ENCODE measurements at regions not wholly inside any gene's neighbourhood (a gene's known extent, or its start where the extent isn't known, plus 50 kb on each side); places are given as distances from the start of the nearest gene placed in this dataset.

DNA sequence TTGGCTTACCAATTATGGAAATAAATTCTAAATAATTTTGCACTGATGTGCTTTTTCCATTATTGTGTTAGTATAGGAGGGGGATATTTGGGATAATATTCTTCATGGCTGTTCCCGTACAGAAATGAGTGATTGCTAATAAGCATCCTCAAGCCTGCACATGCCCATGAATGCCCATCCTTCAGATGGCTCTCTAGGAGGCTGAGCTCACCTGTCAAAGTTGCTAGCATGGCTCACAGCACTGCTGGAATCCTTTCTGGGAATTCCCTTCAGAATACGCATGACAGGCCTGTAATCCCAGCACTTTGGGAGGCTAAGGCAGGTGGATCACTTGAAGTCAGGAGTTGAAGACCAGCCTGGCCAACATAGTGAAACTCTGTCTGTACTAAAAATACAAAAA is 124.1 kb downstream of the NXNL2 start:
- no peak for DNase-seq

DNA sequence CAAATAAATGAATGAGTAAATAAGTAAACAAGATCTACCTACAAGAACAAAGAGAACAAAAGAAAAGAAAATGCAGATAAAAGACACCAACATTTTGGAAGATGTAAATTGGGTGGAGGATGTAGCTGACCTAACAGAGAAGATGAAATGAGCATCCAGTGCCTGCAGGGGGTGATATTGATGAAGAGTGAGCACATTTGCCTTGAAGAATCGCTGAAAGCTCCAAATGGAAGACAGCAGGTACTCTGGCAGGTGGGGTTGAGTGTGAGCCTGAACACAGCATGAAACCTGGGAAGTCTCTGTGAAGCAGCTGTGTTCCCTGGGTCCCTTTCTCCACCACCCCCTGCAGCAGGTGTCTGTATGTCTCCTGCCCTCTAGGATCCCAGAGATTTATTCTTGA is 125.6 kb downstream of the NXNL2 start:
- peak; percentile 8 for DNase-seq

DNA sequence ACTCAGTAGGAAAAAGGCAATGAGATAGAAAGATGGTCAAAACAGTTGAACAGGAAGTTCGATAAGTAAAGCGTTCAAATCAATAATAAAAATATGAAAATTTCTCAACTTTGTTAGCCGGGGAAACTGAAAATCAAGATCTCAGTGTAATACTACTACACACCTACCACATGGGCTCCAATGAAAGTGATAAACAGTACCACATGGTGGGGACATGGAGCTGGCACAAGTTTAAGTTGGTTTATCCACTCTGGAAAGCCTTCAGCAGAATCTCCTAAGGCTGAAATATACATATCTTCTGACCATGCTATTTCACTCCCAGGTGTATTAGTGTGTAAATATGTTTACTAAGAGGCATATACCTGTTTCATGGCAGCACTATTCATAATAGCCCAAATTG is 126.8 kb downstream of the NXNL2 start:
- no peak for DNase-seq

DNA sequence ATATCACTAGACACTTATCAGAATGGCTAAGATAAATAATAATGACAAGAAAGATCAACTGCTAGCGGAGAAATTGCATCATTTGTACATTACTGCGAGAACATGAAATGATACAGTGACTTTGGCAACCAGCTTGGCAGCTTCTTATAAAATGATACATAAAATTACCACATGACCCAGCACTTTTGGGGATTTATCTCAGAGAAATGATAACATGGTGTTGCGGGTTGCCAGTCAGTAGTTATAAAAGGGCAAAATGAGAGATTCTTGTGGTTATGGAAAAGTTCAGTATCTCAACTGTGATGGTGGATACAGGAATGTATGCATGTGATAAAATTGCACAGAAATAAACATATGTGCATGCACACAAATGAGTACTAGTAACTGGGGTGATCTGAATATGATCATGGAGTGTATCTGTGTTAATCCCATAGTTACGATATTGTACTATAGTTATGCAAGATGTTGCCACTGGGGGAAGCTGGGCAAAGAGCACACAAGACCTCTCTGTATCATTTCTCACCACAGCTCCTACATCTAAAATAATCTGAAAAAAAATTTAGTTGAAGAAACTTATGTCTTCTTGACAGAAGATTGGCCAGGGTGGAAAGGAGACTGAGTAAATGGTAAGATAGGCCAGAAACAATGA is 128.9 kb downstream of the NXNL2 start:
- DNase-seq: no peak

- no peak for DNase-seq
These were observed 129.8 kb downstream of the NXNL2 start for GRCh38 chr9:88664773-88665172.

- DNase-seq: no peak
These were observed 138.1 kb downstream of the NXNL2 start for GRCh38 chr9:88672874-88673689.

- no peak for DNase-seq
These were observed 138.9 kb downstream of the NXNL2 start for GRCh38 chr9:88673886-88674285.

DNA sequence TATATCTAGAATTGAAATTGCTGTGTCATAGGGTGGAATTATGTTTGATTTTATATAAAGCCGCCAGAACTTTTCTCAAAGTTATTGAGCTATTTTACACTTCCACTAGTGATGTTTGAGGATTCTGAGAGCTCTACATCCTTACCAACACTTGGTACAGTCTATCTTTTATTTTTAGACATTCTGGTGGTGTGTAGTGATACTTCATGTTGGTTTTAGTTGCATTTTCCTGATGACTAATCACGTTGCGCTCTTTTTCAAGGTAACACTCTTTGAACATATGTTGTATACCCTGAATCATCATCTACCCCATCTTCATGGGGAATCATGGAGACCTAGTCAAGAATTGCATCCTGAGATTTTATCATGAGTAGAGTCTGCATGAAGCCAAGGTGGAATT is 141.7 kb downstream of the NXNL2 start:
- DNase-seq: no peak

DNA sequence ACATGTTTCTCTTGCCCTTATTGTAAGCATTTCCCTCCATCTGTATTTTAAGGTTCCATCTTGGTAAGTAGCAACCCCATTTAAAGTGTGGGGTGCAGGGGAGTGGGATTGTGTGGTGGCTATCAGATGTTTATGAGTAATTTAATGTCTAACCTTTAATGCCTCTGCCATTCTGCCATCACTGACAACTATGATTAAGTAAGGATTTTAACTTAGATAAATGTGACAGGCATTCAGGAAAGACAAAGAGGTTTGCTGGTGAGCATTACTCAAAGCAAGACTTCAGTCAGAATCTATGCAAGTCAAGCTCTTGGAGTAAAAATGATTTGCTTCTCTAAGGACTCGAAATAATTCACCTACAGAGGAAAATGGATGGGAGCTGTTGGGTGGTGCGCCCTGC is 143.0 kb downstream of the NXNL2 start:
- DNase-seq: no peak

GRCh38 chr9:88678431-88678830 is 143.5 kb downstream of the NXNL2 start:
- DNase-seq: no peak

DNA sequence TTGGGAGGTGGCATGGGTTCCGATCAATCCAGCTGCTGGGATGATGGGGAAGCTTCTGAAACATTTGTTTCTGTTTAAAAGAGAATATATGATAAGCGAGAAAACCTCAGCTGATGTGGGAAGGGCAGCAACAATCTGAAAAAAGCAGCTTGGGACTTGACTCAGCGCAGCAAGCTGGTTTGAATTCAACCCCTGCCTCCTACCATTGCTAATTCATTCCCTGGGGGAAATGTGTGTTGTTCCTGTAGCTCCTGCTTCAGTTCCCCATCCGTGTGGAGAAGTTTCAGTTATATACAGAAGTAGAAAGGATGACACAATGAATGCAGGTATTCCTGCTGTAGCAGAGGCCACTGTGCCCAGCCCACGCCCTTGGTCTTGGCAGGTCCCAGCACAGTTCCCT is 145.1 kb downstream of the NXNL2 start:
- no peak for DNase-seq

- no peak for DNase-seq
These were observed 145.7 kb downstream of the NXNL2 start for GRCh38 chr9:88680505-88681160.

DNA sequence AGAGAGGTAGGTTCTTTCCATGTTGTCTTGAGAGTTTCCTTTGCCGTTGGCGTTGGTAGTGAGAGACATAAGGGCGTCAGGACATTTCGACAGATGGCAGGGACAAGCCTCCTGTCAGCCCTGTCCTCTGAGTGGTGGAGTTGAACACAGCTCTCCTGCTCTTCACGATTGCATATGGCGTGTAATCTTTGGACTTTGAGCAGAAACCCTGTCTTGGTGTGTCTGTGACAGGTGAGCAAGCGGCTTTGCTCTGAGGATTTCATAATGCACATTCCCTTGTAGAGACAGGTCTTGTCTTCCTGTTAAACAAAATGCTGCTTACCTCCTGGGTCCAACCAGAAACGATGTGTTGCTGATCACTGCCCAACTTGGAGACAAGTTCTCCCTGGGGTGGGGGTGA is 146.5 kb downstream of the NXNL2 start:
- no peak for DNase-seq

- no peak for DNase-seq
These were observed 147.5 kb downstream of the NXNL2 start for GRCh38 chr9:88682431-88682831.

DNA sequence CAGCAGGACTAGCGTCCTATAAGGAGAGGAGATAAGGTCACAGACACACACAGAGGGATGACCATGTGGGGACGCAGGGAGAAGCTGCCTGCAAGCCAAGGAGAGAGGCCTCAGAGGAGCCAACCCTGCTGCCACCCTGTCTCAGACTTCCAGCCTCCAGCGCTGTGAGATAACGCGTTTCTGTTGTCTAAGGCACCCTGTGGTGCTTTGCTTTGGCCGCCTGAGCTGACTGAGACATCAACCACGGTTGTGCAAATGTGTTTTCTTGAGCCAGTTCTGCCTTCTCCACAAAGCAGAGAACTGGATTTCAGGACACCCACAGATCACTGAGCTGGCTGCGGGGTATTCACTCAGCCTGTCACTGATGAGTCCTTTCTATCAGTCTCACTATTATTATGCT is 149.1 kb downstream of the NXNL2 start:
- DNase-seq: no peak

- no peak for DNase-seq
These were observed 149.9 kb downstream of the NXNL2 start for GRCh38 chr9:88684845-88685244.

GRCh38 chr9:88685966-88686365 is 151.0 kb downstream of the NXNL2 start:
- DNase-seq: no peak

- no peak for DNase-seq
These were observed 154.7 kb downstream of the NXNL2 start for GRCh38 chr9:88689509-88690298.

- DNase-seq: no peak
These were observed 155.7 kb downstream of the NXNL2 start for GRCh38 chr9:88690628-88691027.

- no peak for DNase-seq
These were observed 156.1 kb downstream of the NXNL2 start for GRCh38 chr9:88691091-88691490.

- DNase-seq: no peak
These were observed 156.8 kb downstream of the NXNL2 start for GRCh38 chr9:88691811-88692210.

DNA sequence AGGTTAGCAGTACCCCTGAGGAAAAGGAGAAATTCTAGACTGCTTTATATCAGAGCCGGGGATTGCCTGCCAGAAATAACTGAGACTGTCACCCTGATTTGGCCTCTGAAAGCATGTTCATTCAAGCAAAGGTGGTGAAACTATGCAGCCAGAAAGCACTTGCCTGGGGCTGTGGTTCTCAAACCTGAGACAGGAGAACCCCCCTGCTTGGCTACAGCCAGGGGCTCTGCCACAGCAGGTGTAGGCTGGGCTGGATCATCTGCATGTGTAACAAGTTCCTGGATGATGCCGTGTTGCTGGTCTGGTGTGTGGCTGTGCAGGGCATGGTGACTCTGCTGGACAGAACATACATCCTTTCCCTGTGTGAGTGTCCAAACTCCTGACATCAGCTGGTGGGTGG is 157.8 kb downstream of the NXNL2 start:
- no peak for DNase-seq

DNA sequence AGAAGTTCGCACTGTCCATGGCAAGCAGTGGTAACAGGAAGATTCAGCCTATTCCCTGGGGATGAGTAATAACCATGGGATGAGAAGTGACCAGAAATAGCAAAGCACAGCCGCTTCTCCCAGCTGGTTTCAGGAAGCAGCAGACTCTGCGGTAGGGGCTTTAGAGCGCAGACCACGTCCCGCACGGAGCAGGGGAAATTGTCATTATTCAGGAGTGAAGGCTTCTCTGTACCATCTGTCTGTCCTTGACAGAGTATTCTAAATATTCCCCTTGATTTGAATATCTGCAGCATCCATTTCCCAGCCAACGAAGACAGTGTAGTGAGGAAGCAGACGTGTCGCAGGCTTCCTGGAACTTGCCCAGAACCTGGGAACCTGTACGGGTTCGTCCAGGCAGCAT is 159.6 kb downstream of the NXNL2 start:
- DNase-seq: no peak
